Kidney epithelial cell (primary cell): ENCODE measurements at regions not wholly inside any gene's neighbourhood (a gene's known extent, or its start where the extent isn't known, plus 50 kb on each side); places are given as distances from the start of the nearest gene placed in this dataset.

ENCODE experiments used
- DNase-seq: peaks from one replicate; pipeline ENCODE4 v3.0.0-alpha.2; 2010; ENCODE audit warnings: low read depth
- H3K27me3 ChIP-seq: 2 replicates; pipeline ENCODE4 v1.6.0; 2011; ENCODE audit warnings: low read length; ENCODE audit not compliant: control insufficient read depth, insufficient read depth
- H3K36me3 ChIP-seq: 2 replicates; pipeline ENCODE4 v1.5.1; 2011; ENCODE audit warnings: low read length; ENCODE audit not compliant: control insufficient read depth, insufficient read depth
- H3K4me3 ChIP-seq: 2 replicates; pipeline ENCODE4 v1.5.1; 2011; ENCODE audit warnings: low read depth, mild to moderate bottlenecking, control low read depth, low read length
- CTCF ChIP-seq: IDR thresholded peaks from 2 replicates; pipeline ENCODE4 v1.5.1; 2011; ENCODE audit warnings: mild to moderate bottlenecking, moderate library complexity, low read length, control low read depth, inconsistent platforms; ENCODE audit not compliant: insufficient read depth, poor library complexity, severe bottlenecking

- no peak for DNase-seq
- TF ChIP-seq CTCF = no peak
Observed at GRCh38 chr12:107983756-107984472, 145.2 kb upstream of the WSCD2 start.

DNA sequence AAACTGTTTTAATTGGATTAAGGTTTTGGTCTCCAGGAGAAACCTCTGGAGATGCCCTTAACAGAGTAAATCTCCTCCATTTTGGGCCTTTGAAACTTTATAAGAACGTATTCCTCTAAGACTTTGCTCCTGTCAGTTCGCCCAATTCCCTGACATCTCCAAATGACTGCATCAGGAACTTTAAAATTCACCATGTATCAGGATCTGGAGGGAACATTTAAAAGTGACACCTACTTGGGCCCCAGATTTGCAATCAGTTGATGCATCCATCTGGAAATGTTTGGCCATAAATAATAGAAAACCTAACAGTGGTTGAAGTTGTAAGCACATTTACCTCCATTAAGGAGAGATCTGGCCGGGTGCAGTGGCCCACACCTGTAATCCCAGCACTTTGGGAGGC, 144.1 kb upstream of the WSCD2 start:
- no peaks in the 10 kb centered on the region for H3K27me3 ChIP-seq
- no peak for DNase-seq
- no peak for TF ChIP-seq CTCF

More at GRCh38 chr12:107983756-107984472, 145.2 kb upstream of the WSCD2 start:
- H3K36me3 ChIP-seq = no peaks in the 10 kb centered on the region
- no peak overlapping the region for H3K4me3 ChIP-seq
- H3K27me3 ChIP-seq = no peaks in the 10 kb centered on the region

DNA sequence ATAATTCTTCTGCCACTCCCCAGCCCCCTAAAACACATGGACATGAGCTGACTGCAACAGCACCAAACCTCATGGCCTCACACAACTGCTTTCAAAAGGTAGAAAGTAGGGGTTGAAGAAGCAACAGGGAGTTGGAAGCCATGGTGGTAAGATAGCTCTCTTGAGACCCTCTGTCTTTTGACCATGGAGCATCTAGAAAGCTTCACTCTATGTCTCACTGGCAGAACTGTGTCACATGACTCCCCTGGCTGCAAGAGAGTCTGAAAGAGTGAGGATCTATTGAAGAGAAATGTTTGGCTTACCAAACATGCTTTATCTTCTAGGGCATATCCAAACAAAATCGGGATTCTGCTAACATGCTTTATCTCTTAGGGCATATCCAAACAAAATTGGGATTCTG, 142.9 kb upstream of the WSCD2 start:
- H3K4me3 ChIP-seq = no peak overlapping the region
- no peaks in the 10 kb centered on the region for H3K36me3 ChIP-seq
- no peak for DNase-seq
- no peaks in the 10 kb centered on the region for H3K27me3 ChIP-seq
- no peak for TF ChIP-seq CTCF

More for the DNA sequence above, 144.1 kb upstream of the WSCD2 start:
- Histone ChIP-seq H3K4me3 (no peak overlapping the region), H3K36me3 (no peaks in the 10 kb centered on the region)

GRCh38 chr12:107990325-107990724, 138.8 kb upstream of the WSCD2 start:
- Histone ChIP-seq H3K4me3 (no peak overlapping the region), H3K36me3 (no peaks in the 10 kb centered on the region), H3K27me3 (no peaks in the 10 kb centered on the region)
- TF ChIP-seq CTCF = peak; percentile 42
- DNase-seq = no peak

GRCh38 chr12:107992029-107992428, 137.1 kb upstream of the WSCD2 start:
- H3K36me3 ChIP-seq = no peaks in the 10 kb centered on the region
- no peak overlapping the region for H3K4me3 ChIP-seq
- no peak for TF ChIP-seq CTCF
- DNase-seq = no peak
- H3K27me3 ChIP-seq = no peaks in the 10 kb centered on the region

DNA sequence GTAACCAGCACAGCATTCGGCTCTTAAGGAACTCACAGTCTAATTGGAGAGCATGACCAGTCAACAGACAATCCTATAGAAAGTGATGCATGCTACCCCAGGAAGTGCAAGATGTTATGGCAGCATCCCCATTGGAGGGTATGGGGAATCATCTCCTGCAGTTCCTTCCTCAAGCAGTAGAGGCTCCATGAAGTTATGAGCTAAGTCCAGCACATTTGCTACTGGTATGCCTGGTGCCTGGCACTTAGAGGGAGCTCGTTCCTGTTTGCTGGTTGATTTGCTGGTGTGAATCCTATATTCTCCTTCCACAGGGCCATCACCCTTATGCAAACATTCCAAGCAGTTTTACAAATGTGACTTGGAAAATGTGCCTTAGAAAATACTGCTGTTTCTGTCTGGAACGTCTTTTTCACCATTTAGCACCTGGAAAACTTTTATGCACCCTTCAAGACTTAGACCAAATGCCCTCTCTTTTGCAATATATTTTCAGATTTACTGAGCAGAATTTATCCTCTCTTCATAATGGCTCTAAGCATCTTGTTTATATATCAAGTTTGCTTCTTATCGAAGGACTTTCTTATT, 136.1 kb upstream of the WSCD2 start:
- no peaks in the 10 kb centered on the region for H3K27me3 ChIP-seq
- TF ChIP-seq CTCF = peak; percentile 53
- H3K4me3 ChIP-seq = no peak overlapping the region
- no peak for DNase-seq
- H3K36me3 ChIP-seq = no peaks in the 10 kb centered on the region
